ENCODE measurements at regions not wholly inside any gene's neighbourhood (a gene's known extent, or its start where the extent isn't known, plus 50 kb on each side); places are given as distances from the start of the nearest gene placed in this dataset.

DNA sequence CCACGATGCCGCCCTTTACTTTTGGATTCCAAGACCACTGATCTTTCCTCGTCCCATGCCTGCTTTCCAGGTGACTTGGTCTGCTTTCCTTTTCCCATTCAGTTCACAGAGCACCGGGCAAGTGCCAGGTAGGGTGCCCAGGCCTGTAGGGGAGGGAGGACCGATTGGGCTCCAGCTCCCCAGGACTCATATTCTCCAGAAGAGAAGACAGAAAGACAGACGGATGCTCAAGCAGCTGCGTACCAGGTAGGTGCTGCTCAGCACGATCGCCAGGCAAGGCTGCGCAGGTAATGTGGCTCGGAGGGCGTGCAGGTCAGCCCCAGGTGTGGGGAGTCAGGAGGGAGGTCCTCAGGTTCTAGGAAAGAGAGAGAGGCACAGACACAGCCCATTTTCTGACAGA, 67.5 kb upstream of the ZNF423 start:
- Histone ChIP-seq H3K4me2 (ENCODE audit: low read length) (peak overlapping the region; percentile 50), H3K27ac (ENCODE audit: low read depth, low read length) (no peak overlapping the region), H2AFZ (ENCODE audit: low read depth, low read length, poor library complexity, severe bottlenecking) (no peak overlapping the region), H3K9ac (ENCODE audit: low read length) (no peak overlapping the region), H3K79me2 (ENCODE audit: insufficient read depth, low read length) (no peaks in the 10 kb centered on the region), H3K9me3 (ENCODE audit: control insufficient read depth in 1 of 2, insufficient read depth in 1 of 2, low read depth in 1 of 2, low read length in 2 of 2) (no peaks in the 10 kb centered on the region), H4K20me1 (ENCODE audit: insufficient read depth) (no peaks in the 10 kb centered on the region), H3K27me3 (ENCODE audit: insufficient read depth, low read length) (no peaks in the 10 kb centered on the region), H3K4me3 (replicated peaks in 1 of 2; ENCODE audit: low read depth in 1 of 2, low read length in 2 of 2) (peak overlapping the region; percentile 19 to 27; a peak in 2 of 4 replicates), H3K36me3 (ENCODE audit: control insufficient read depth in 1 of 2, insufficient read depth in 2 of 2, low read length in 2 of 2) (no peaks in the 10 kb centered on the region), H3K4me1 (ENCODE audit: control insufficient read depth in 1 of 2, insufficient read depth in 2 of 2, low read length in 2 of 2) (peaks cover 2 to 6% of the 10 kb centered on the region in 2 experiments; a peak in 1 of 4 replicates), H3K9me2 (ENCODE audit: insufficient read depth) (no peaks in the 10 kb centered on the region)
- RAD21 ChIA-PET (ENCODE audit: low non-redundant PET in 1 of 2, low total read pairs in 2 of 2, uncharacterized antibody in 2 of 2, unreplicated experiment in 2 of 2): no interaction called here
- CTCF ChIA-PET: interaction anchor here (0.9 to 2.9 kb wide), 3 partner anchors 34 to 367 kb away, joined by 3 to 23 read pairs (median 7); no protein-coding TSS in a partner anchor
- TF ChIP-seq, protein P1, sequence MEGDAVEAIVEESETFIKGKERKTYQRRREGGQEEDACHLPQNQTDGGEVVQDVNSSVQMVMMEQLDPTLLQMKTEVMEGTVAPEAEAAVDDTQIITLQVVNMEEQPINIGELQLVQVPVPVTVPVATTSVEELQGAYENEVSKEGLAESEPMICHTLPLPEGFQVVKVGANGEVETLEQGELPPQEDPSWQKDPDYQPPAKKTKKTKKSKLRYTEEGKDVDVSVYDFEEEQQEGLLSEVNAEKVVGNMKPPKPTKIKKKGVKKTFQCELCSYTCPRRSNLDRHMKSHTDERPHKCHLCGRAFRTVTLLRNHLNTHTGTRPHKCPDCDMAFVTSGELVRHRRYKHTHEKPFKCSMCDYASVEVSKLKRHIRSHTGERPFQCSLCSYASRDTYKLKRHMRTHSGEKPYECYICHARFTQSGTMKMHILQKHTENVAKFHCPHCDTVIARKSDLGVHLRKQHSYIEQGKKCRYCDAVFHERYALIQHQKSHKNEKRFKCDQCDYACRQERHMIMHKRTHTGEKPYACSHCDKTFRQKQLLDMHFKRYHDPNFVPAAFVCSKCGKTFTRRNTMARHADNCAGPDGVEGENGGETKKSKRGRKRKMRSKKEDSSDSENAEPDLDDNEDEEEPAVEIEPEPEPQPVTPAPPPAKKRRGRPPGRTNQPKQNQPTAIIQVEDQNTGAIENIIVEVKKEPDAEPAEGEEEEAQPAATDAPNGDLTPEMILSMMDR (IDR thresholded peaks at IDR 0.05 in 2 of 3, conservative IDR thresholded peaks at IDR 0.05 in 1 of 3; ENCODE audit: borderline replicate concordance in 1 of 3, insufficient read depth in 1 of 3, low read depth in 2 of 3, low read length in 2 of 3): no peak
- TF ChIP-seq, protein P2, sequence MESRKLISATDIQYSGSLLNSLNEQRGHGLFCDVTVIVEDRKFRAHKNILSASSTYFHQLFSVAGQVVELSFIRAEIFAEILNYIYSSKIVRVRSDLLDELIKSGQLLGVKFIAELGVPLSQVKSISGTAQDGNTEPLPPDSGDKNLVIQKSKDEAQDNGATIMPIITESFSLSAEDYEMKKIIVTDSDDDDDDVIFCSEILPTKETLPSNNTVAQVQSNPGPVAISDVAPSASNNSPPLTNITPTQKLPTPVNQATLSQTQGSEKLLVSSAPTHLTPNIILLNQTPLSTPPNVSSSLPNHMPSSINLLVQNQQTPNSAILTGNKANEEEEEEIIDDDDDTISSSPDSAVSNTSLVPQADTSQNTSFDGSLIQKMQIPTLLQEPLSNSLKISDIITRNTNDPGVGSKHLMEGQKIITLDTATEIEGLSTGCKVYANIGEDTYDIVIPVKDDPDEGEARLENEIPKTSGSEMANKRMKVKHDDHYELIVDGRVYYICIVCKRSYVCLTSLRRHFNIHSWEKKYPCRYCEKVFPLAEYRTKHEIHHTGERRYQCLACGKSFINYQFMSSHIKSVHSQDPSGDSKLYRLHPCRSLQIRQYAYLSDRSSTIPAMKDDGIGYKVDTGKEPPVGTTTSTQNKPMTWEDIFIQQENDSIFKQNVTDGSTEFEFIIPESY (IDR thresholded peaks at IDR 0.05; ENCODE audit: extremely low read depth, insufficient replicate concordance, low read length): no peak
- POLR2A ChIA-PET: no interaction called here
- no peak for ATAC-seq
- no peak for DNase-seq (ENCODE audit: low read depth, low spot score)
- intact Hi-C loops (cut with micrococcal nuclease): loop anchor here (2.0 to 5.0 kb wide), 3 partner anchors 66 to 511 kb away; partner anchors contain the start of gene ZNF423
- no TSS peak for BruUV-seq (replicated peaks)

DNA sequence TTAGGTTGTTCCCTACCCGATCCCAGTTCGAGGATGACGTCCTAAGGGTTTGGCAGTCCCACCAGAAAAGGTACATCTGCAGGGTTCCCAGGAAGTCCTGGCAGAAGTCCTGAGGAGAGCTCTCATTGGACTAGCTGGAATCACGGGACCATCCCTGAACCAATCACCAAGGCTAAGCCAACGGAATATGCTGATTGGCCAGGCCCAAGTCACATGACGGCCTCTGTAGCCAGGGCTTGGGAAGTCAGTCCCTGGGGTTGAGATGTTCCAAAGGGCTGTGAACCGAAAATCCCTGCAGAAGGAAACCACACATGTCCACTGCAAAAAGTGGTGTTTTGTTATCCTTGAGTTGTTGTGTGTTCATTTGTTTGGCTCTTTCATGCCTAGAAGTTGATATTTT, 68.2 kb upstream of the ZNF423 start:
- ChIA-PET POLR2A (no interaction called here), CTCF (interaction anchor here (1.2 kb wide), 1 partner anchor 516 kb away, joined by 3 read pairs; no protein-coding TSS in a partner anchor), RAD21 (ENCODE audit: low non-redundant PET in 1 of 2, low total read pairs in 2 of 2, uncharacterized antibody in 2 of 2, unreplicated experiment in 2 of 2) (no interaction called here)
- no peaks in the 10 kb centered on the region for H3K79me2 ChIP-seq (ENCODE audit: insufficient read depth, low read length)
- H2AFZ ChIP-seq (ENCODE audit: low read depth, low read length, poor library complexity, severe bottlenecking): no peak overlapping the region
- intact Hi-C loops (cut with micrococcal nuclease): loop anchor here (5.0 kb wide), 2 partner anchors 67 to 512 kb away; partner anchors contain the start of gene ZNF423
- H3K27me3 ChIP-seq (ENCODE audit: insufficient read depth, low read length): no peaks in the 10 kb centered on the region
- no peaks in the 10 kb centered on the region for H3K9me3 ChIP-seq (ENCODE audit: control insufficient read depth in 1 of 2, insufficient read depth in 1 of 2, low read depth in 1 of 2, low read length in 2 of 2)
- ATAC-seq (peak; percentile 71), DNase-seq (ENCODE audit: low read depth, low spot score) (peak; percentile 27)
- peak overlapping the region; percentile 50 for H3K4me2 ChIP-seq (ENCODE audit: low read length)
- H3K9ac ChIP-seq (ENCODE audit: low read length): no peak overlapping the region
- H3K36me3 ChIP-seq (ENCODE audit: control insufficient read depth in 1 of 2, insufficient read depth in 2 of 2, low read length in 2 of 2): no peaks in the 10 kb centered on the region
- peaks cover 2 to 6% of the 10 kb centered on the region in 2 experiments; a peak in 1 of 4 replicates for H3K4me1 ChIP-seq (ENCODE audit: control insufficient read depth in 1 of 2, insufficient read depth in 2 of 2, low read length in 2 of 2)
- no peaks in the 10 kb centered on the region for H4K20me1 ChIP-seq (ENCODE audit: insufficient read depth)
- TF ChIP-seq REST (IDR thresholded peaks at IDR 0.05; ENCODE audit: low read depth): no peak
- no peak for TF ChIP-seq ELF1 (IDR thresholded peaks at IDR 0.05; ENCODE audit: borderline replicate concordance, low read depth)
- no peak for TF ChIP-seq JUND (IDR thresholded peaks at IDR 0.05)
- no peak for TF ChIP-seq SIN3A (IDR thresholded peaks at IDR 0.05; ENCODE audit: low read depth)
- TF ChIP-seq EZH2phosphoT487 (IDR thresholded peaks at IDR 0.05; ENCODE audit: borderline replicate concordance): no peak
- TF ChIP-seq SRF (IDR thresholded peaks at IDR 0.05; ENCODE audit: low read depth): no peak
- H3K27ac ChIP-seq (ENCODE audit: low read depth, low read length): no peak overlapping the region
- H3K4me3 ChIP-seq (replicated peaks in 1 of 2; ENCODE audit: low read depth in 1 of 2, low read length in 2 of 2): peak overlapping the region; percentile 19 to 27
- no peaks in the 10 kb centered on the region for H3K9me2 ChIP-seq (ENCODE audit: insufficient read depth)
- no TSS peak for BruUV-seq (replicated peaks)

All from HCT116 (cell line).